ENCODE measurements at regions not wholly inside any gene's neighbourhood (a gene's known extent, or its start where the extent isn't known, plus 50 kb on each side); places are given as distances from the start of the nearest gene placed in this dataset.
"Not testable (repeated sequence)": the region's sequence is repeated elsewhere in the genome, so short reads cannot be mapped to it uniquely, and the experiment has no call there.

GRCh38 chr6:121630716-121631115 lies 195.3 kb downstream of the GJA1 start:
- no peak for DNase-seq
- intact Hi-C loops (cut with DNase I), result no loop called here
- no peak overlapping the region for H3K4me3 ChIP-seq
- H3K27ac ChIP-seq, result no peak overlapping the region
- H3K9me3 ChIP-seq, result peaks cover 20% of the 10 kb centered on the region
- H3K27me3 ChIP-seq (ENCODE audit: low read depth), result no peaks in the 10 kb centered on the region
- no peak for TF ChIP-seq CTCF (IDR thresholded peaks at IDR 0.05)
- no peaks in the 10 kb centered on the region for H3K4me1 ChIP-seq
- no peaks in the 10 kb centered on the region for H3K36me3 ChIP-seq
- ATAC-seq, result no peak

GRCh38 chr6:121631752-121632151 lies 196.3 kb downstream of the GJA1 start:
- DNase-seq; ATAC-seq; H3K4me3 ChIP-seq; intact Hi-C loops (cut with DNase I); H3K36me3 ChIP-seq; H3K27me3 ChIP-seq (ENCODE audit: low read depth); H3K27ac ChIP-seq; H3K4me1 ChIP-seq: not testable (repeated sequence)
- peaks cover 20% of the 10 kb centered on the region for H3K9me3 ChIP-seq

GRCh38 chr6:121633309-121633708 lies 197.9 kb downstream of the GJA1 start:
- H3K4me1 ChIP-seq, result no peaks in the 10 kb centered on the region
- H3K4me3 ChIP-seq, result no peak overlapping the region
- H3K36me3 ChIP-seq, result no peaks in the 10 kb centered on the region
- TF ChIP-seq CTCF (IDR thresholded peaks at IDR 0.05), result no peak
- H3K27ac ChIP-seq, result no peak overlapping the region
- ATAC-seq (no peak), DNase-seq (no peak)
- no peaks in the 10 kb centered on the region for H3K27me3 ChIP-seq (ENCODE audit: low read depth)
- peaks cover 20% of the 10 kb centered on the region for H3K9me3 ChIP-seq
- intact Hi-C loops (cut with DNase I), result no loop called here

GRCh38 chr6:121634586-121634985 lies 199.1 kb downstream of the GJA1 start:
- H3K27ac ChIP-seq; H3K4me1 ChIP-seq; DNase-seq; H3K4me3 ChIP-seq; H3K36me3 ChIP-seq; intact Hi-C loops (cut with DNase I); ATAC-seq; H3K27me3 ChIP-seq (ENCODE audit: low read depth): not testable (repeated sequence)
- peaks cover 20% of the 10 kb centered on the region for H3K9me3 ChIP-seq

GRCh38 chr6:121635355-121635754 lies 199.9 kb downstream of the GJA1 start:
- no peak overlapping the region for H3K27ac ChIP-seq
- peaks cover 20% of the 10 kb centered on the region for H3K9me3 ChIP-seq
- no peak for TF ChIP-seq CTCF (IDR thresholded peaks at IDR 0.05)
- no peaks in the 10 kb centered on the region for H3K36me3 ChIP-seq
- no peak for ATAC-seq
- no peaks in the 10 kb centered on the region for H3K4me1 ChIP-seq
- no peaks in the 10 kb centered on the region for H3K27me3 ChIP-seq (ENCODE audit: low read depth)
- H3K4me3 ChIP-seq, result no peak overlapping the region
- DNase-seq, result no peak
- intact Hi-C loops (cut with DNase I), result no loop called here

- intact Hi-C loops (cut with DNase I); H3K36me3 ChIP-seq; H3K4me1 ChIP-seq; DNase-seq; H3K27me3 ChIP-seq (ENCODE audit: low read depth); H3K4me3 ChIP-seq; ATAC-seq; H3K27ac ChIP-seq: not testable (repeated sequence)
- peaks cover 20% of the 10 kb centered on the region for H3K9me3 ChIP-seq
Observed at GRCh38 chr6:121636217-121636616, 200.8 kb downstream of the GJA1 start.

GRCh38 chr6:121639021-121639420 lies 203.6 kb downstream of the GJA1 start:
- Histone ChIP-seq H3K27ac (no peak overlapping the region), H3K27me3 (ENCODE audit: low read depth) (no peaks in the 10 kb centered on the region), H3K4me3 (no peak overlapping the region), H3K9me3 (no peaks in the 10 kb centered on the region), H3K36me3 (no peaks in the 10 kb centered on the region), H3K4me1 (no peaks in the 10 kb centered on the region)
- intact Hi-C loops (cut with DNase I), result no loop called here
- ATAC-seq (no peak), DNase-seq (no peak)
- TF ChIP-seq CTCF (IDR thresholded peaks at IDR 0.05), result no peak

Measured in lower lobe of right lung (tissue), 2 donors.